Loucy (cell line): ENCODE measurements at regions not wholly inside any gene's neighbourhood (a gene's known extent, or its start where the extent isn't known, plus 50 kb on each side); places are given as distances from the start of the nearest gene placed in this dataset.

ENCODE experiments used
- H2AFZ ChIP-seq: fragments of 200-600 bp; sonication (generic); 2 replicates; pipeline ENCODE4 v1.6.0; 2016; ENCODE audit warnings: antibody characterized with exemption, mild to moderate bottlenecking, low read length, moderate library complexity
- H3F3A ChIP-seq: fragments of 200-600 bp; 2 replicates; pipeline ENCODE4 v1.6.0; 2016; ENCODE audit warnings: antibody characterized with exemption, low read depth, mild to moderate bottlenecking
- H3K27me3 ChIP-seq: fragments of 200-600 bp; sonication (generic); 2 replicates; pipeline ENCODE4 v1.6.1; 2014; ENCODE audit warnings: low read length, mild to moderate bottlenecking; ENCODE audit not compliant: insufficient read depth, poor library complexity, severe bottlenecking
- H3K36me3 ChIP-seq: fragments of 200-600 bp; sonication (generic); 2 replicates; pipeline ENCODE4 v1.6.1; 2016; ENCODE audit warnings: low read length; ENCODE audit not compliant: insufficient read depth
- H3K4me1 ChIP-seq: fragments of 200-600 bp; sonication (generic); 2 replicates; pipeline ENCODE4 v1.5.1; 2014; ENCODE audit warnings: low read length, mild to moderate bottlenecking; ENCODE audit not compliant: insufficient read depth, poor library complexity, severe bottlenecking
- H3K4me2 ChIP-seq: fragments of 200-600 bp; sonication (generic); 2 replicates; pipeline ENCODE4 v1.6.0; 2014; ENCODE audit warnings: antibody characterized with exemption, low read length, low read depth, mild to moderate bottlenecking; ENCODE audit not compliant: poor library complexity, severe bottlenecking
- H3K4me3 ChIP-seq: fragments of 200-600 bp; sonication (generic); 2 replicates; pipeline ENCODE4 v1.5.1; 2014; ENCODE audit warnings: low read length, mild to moderate bottlenecking, mixed read lengths; ENCODE audit not compliant: poor library complexity, severe bottlenecking
- H3K79me2 ChIP-seq: fragments of 200-600 bp; sonication (generic); 2 replicates; pipeline ENCODE4 v1.6.1; 2014; ENCODE audit warnings: low read length; ENCODE audit not compliant: insufficient read depth
- H3K9ac ChIP-seq: fragments of 200-600 bp; sonication (generic); 2 replicates; pipeline ENCODE4 v1.6.0; 2014; ENCODE audit warnings: mild to moderate bottlenecking, low read depth, low read length, moderate library complexity; ENCODE audit not compliant: poor library complexity, severe bottlenecking
- H3K9me2 ChIP-seq: fragments of 200-600 bp; sonication (generic); replicated peaks from 2 replicates; pipeline ENCODE4 v1.6.1; 2016; ENCODE audit warnings: low read depth, low read length, mixed read lengths
- H3K9me3 ChIP-seq: fragments of 200-600 bp; sonication (generic); 2 replicates; pipeline ENCODE4 v1.6.1; 2014; ENCODE audit warnings: mild to moderate bottlenecking, antibody characterized with exemption, low read length, low read depth; ENCODE audit not compliant: insufficient read depth
- H4K20me1 ChIP-seq: fragments of 200-600 bp; sonication (generic); 2 replicates; pipeline ENCODE4 v1.6.0; 2014; ENCODE audit warnings: antibody characterized with exemption, low read length, mild to moderate bottlenecking; ENCODE audit not compliant: insufficient read depth, poor library complexity, severe bottlenecking
- EZH2phosphoT487 ChIP-seq: fragments of 200-600 bp; IDR thresholded peaks from 2 replicates; pipeline ENCODE4 v1.6.1; 2018; ENCODE audit warnings: antibody characterized with exemption, mild to moderate bottlenecking, moderate library complexity, borderline replicate concordance
- TF ChIP-seq, protein P1 (sequence below): fragments of 200-600 bp; sonication (generic); conservative IDR thresholded peaks from 2 replicates; pipeline ENCODE4 v1.5.1; 2014; ENCODE audit warnings: mild to moderate bottlenecking, antibody characterized with exemption, low read length

DNA sequence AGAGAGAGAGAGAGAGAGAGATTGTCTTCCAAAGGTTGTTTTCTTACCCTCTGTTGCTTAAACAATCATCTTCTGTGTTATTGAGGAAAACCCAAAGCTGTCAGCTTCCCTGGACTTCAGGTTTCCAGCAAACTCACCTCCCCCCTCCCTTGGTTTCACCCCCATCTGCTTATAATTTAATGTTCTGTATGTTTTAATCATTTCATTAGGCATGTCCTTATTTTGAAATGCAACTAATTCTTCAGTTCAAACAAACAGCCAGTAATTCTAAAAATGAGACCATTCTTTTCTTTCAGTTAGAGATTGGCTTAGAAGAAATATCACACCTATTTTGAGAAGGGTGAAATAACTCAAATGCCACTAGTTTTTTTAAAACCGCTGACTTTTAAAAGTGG lies 102.9 kb downstream of the FAM204A start:
- no peaks in the 10 kb centered on the region for H3K36me3 ChIP-seq
- H3K9me2 ChIP-seq: no peaks in the 10 kb centered on the region
- no peaks in the 10 kb centered on the region for H3K9me3 ChIP-seq
- H4K20me1 ChIP-seq: no peaks in the 10 kb centered on the region
- no peak overlapping the region for H2AFZ ChIP-seq
- no peaks in the 10 kb centered on the region for H3K79me2 ChIP-seq
- H3F3A ChIP-seq: no peaks in the 10 kb centered on the region
- no peak overlapping the region for H3K4me3 ChIP-seq
- H3K4me1 ChIP-seq: no peaks in the 10 kb centered on the region
- no peak overlapping the region for H3K4me2 ChIP-seq
- H3K9ac ChIP-seq: no peak overlapping the region
- H3K27me3 ChIP-seq: peaks cover 5% of the 10 kb centered on the region
- no peak for TF ChIP-seq EZH2phosphoT487
- TF ChIP-seq, protein P1, sequence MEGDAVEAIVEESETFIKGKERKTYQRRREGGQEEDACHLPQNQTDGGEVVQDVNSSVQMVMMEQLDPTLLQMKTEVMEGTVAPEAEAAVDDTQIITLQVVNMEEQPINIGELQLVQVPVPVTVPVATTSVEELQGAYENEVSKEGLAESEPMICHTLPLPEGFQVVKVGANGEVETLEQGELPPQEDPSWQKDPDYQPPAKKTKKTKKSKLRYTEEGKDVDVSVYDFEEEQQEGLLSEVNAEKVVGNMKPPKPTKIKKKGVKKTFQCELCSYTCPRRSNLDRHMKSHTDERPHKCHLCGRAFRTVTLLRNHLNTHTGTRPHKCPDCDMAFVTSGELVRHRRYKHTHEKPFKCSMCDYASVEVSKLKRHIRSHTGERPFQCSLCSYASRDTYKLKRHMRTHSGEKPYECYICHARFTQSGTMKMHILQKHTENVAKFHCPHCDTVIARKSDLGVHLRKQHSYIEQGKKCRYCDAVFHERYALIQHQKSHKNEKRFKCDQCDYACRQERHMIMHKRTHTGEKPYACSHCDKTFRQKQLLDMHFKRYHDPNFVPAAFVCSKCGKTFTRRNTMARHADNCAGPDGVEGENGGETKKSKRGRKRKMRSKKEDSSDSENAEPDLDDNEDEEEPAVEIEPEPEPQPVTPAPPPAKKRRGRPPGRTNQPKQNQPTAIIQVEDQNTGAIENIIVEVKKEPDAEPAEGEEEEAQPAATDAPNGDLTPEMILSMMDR: no peak

DNA sequence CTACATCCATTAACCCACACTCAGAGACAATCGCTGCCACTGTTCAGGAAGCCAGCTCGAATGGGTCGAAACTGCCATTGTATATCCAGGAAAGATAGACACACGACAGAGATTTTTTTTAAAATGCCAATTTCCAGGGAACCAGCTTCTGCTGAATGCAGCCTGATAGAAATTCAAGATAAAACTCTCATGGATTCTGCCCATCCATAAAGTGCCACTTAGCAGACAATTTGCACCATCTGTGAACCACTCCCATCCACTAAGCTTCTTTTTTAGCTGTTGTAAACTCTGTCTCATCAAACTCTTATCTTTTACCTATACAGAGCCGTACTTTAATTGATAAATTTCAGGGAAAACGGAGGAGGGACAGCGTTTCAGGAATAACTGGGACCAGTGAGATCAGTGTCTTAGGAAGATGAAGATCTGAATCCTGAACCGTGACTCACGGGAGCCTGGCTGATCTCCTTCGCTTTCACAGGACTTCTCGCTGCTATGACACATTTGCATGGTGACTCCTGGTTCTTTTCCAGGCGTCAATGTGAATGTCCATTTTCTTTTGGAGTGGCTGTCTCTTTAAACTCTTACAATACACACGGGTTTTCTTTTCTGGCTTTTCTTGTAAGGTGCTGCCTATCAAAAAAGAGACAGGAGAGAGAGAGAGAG lies 103.4 kb downstream of the FAM204A start:
- H4K20me1 ChIP-seq: no peaks in the 10 kb centered on the region
- H3K9ac ChIP-seq: no peak overlapping the region
- H3K79me2 ChIP-seq: no peaks in the 10 kb centered on the region
- H3K4me2 ChIP-seq: no peak overlapping the region
- no peak overlapping the region for H2AFZ ChIP-seq
- H3K9me2 ChIP-seq: no peaks in the 10 kb centered on the region
- TF ChIP-seq, protein P1: no peak
- TF ChIP-seq EZH2phosphoT487: no peak
- H3K9me3 ChIP-seq: no peaks in the 10 kb centered on the region
- H3K36me3 ChIP-seq: no peaks in the 10 kb centered on the region
- H3F3A ChIP-seq: no peaks in the 10 kb centered on the region
- no peak overlapping the region for H3K4me3 ChIP-seq
- H3K4me1 ChIP-seq: no peaks in the 10 kb centered on the region
- H3K27me3 ChIP-seq: peaks cover 5% of the 10 kb centered on the region

DNA sequence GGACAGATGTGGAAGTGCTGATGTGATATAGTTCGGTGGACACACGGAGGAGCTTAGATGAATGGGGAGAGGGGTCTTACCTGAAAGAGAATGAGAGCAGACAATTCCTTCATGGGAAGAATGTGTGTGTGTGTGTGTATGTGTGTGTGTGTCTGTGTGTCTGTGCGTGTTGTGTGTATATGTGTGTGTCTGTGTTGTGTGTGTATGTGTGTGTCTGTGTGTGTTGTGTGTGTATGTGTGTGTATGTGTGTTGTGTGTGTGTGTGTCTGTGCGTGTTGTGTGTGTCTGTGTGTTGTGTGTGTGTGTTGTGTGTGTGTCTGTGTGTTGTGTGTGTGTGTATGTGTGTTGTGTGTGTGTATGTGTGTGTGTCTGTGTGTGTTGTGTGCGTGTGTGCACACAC lies 104.2 kb downstream of the FAM204A start:
- Histone ChIP-seq H3K4me3 (no peak overlapping the region), H2AFZ (no peak overlapping the region), H3F3A (no peaks in the 10 kb centered on the region), H4K20me1 (no peaks in the 10 kb centered on the region), H3K9me3 (no peaks in the 10 kb centered on the region), H3K36me3 (no peaks in the 10 kb centered on the region), H3K9ac (no peak overlapping the region), H3K4me1 (no peaks in the 10 kb centered on the region), H3K9me2 (no peaks in the 10 kb centered on the region), H3K79me2 (no peaks in the 10 kb centered on the region), H3K4me2 (no peak overlapping the region), H3K27me3 (peaks cover under 1% of the 10 kb centered on the region)
- TF ChIP-seq, protein P1: no peak
- no peak for TF ChIP-seq EZH2phosphoT487
